GM13977 (cell line): ENCODE measurements at regions not wholly inside any gene's neighbourhood (a gene's known extent, or its start where the extent isn't known, plus 50 kb on each side); places are given as distances from the start of the nearest gene placed in this dataset.

Source experiments
- DNase-seq: peaks from one replicate; pipeline ENCODE4 v3.0.0; 2012; ENCODE audit warnings: low spot score
- CTCF ChIP-seq: IDR thresholded peaks from 2 replicates; pipeline ENCODE4 v1.5.1; 2012; ENCODE audit warnings: mild to moderate bottlenecking, control low read depth; ENCODE audit not compliant: insufficient read depth; ENCODE audit errors: extremely low read depth, missing control alignments
- in situ Hi-C: fragments of 300-500 bp; cut with MboI; formaldehyde crosslinking; loops from one replicate; pipeline ENCODE4 v1.12.0; 2022; ENCODE audit warnings: low sequenced_read_pairs, low pct_unique_long_range_greater_than_20kb, mixed read lengths, inconsistent platforms; ENCODE audit not compliant: unreplicated experiment

DNA sequence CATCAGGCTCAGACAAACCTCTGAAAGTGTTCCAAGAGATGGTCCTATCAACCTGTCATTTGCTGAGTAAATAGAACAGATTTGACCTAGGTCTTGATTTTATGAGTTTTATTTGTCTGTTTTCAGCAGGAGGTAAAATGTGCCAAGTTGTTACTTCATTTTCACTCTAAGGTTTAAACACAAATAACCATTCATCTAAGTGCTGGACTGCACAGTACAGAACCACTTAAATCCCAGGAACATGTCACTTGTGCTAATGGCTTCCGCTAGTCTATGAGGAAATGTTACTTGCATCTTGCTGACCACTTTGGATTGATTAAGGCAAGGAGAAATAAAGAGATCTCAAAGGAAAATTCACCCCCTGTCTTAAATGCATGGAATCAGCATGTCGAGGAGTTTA is 660.7 kb downstream of the SMARCA1 start:
- no peak for DNase-seq
- in situ Hi-C loops = no loop called here
- no peak for TF ChIP-seq CTCF

GRCh38 chrX:128848374-128848773 is 674.9 kb downstream of the SMARCA1 start:
- in situ Hi-C loops = no loop called here
- TF ChIP-seq CTCF = no peak
- DNase-seq = no peak

DNA sequence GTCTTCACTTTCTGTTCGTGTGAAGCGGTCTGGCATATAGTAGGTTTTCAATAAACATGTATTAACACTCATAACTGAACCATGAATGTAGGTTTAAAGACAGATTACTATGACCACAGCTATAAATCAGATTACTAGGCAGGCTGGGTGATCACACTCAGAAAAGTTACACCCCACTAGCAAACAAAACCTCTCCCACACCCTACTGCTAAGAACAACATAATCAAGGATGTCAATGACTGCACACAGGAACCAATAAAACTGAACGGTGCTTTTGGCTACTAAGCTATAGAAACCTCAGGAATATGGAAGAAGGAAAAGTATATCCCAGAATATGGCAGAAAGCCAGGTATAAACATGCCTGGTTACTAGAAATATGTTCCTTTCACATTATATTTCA is 676.9 kb downstream of the SMARCA1 start:
- in situ Hi-C loops = no loop called here
- no peak for DNase-seq
- TF ChIP-seq CTCF = no peak

GRCh38 chrX:128818690-128819089 is 704.6 kb downstream of the SMARCA1 start:
- in situ Hi-C loops = no loop called here
- DNase-seq = no peak
- TF ChIP-seq CTCF = no peak

DNA sequence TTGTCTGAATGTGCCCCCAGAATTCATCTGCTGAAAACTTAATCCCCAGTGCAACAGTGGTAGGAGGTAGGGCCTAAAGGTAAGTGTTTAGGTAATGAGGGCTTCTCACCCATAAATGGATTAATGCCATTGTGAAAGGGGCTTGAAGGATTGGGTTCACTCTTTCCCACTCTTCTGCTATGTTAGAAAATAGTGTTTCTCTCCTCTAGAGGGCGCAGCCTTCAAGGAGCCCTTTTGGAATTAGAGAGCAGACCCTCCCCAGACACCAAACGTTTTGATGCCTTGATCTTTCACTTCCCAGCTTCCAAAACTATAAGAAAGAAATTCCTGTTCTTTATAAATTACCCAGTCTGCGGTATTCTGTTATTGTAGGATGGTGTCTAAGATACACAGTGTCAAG is 706.4 kb downstream of the SMARCA1 start:
- TF ChIP-seq CTCF = peak; percentile 58
- DNase-seq = no peak
- in situ Hi-C loops = no loop called here

- DNase-seq = no peak
- in situ Hi-C loops = no loop called here
- no peak for TF ChIP-seq CTCF
Measured at GRCh38 chrX:128807367-128807766, 715.9 kb downstream of the SMARCA1 start.

GRCh38 chrX:128805236-128805635 is 718.1 kb downstream of the SMARCA1 start:
- DNase-seq = no peak
- in situ Hi-C loops = no loop called here

More at GRCh38 chrX:128805236-128805635, 718.1 kb downstream of the SMARCA1 start:
- no peak for TF ChIP-seq CTCF
